Left kidney (tissue), 1 donor: ENCODE measurements at regions not wholly inside any gene's neighbourhood (a gene's known extent, or its start where the extent isn't known, plus 50 kb on each side); places are given as distances from the start of the nearest gene placed in this dataset.

Source experiments
- DNase-seq: peaks from one replicate; pipeline ENCODE4 v3.0.0-alpha.2; 2013

DNA sequence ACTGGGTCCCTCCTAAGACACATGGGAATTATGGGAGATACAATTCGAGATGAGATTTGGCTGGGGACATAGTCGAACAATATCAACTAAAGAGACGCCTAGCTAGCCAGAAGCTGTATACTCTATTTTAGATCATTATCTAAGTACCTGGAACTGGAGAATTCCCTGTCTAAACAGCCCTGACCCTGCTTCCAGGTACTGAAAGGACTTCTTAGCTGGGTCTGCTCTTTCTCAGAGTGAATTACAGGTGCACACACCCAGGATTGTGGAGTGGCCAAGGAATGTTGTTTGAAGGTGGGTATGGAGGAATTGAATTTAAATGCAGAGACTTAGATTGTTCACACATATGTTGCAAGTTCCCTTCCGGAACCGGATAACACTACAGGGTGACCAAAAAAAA is 733.0 kb downstream of the RPS29 start:
- no peak for DNase-seq

DNA sequence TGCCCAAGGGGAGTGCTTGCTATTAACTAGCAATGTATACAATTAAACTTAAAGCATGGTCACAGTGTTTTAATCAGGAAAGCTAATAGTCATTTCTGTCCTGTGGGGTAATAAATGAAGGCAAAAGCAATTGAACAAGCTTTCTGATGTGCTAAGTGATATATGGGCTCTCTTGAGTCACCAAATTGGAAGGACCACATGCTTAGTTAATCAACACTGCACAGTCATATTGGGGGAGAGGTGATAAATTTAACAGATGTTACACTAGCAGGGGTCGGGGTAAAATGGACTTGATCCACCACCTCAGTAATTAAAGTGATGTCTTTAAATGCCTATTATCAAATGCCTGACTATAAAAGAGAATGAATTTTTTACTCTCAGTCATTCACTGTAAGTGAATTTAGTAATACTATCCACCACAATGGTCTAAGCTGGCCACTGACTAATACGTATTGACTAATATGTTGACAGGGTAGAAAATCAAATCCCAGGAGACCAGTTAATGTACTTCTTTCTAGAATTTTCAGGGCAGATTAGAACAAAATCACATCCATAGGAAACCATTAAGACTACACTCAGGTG is 736.3 kb downstream of the RPS29 start:
- no peak for DNase-seq

DNA sequence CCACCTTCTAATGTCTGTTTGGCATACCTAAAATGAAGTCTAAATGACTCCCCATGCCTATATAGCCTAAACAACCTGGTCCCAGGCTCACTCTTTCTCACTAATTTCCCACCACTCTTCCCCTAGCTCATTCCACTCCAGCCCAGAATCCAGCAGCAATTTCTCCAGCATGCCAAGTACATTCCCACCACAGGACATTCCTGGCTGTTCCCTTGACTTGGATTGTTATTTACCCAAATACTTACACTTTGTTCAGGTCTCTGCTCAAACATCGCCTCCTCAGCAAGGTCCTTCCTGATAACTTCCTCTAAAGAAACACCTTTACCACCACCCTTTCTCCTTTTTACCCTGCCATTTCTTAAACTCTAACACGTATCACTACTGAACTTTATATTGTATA is 743.4 kb downstream of the RPS29 start:
- DNase-seq, result no peak

DNA sequence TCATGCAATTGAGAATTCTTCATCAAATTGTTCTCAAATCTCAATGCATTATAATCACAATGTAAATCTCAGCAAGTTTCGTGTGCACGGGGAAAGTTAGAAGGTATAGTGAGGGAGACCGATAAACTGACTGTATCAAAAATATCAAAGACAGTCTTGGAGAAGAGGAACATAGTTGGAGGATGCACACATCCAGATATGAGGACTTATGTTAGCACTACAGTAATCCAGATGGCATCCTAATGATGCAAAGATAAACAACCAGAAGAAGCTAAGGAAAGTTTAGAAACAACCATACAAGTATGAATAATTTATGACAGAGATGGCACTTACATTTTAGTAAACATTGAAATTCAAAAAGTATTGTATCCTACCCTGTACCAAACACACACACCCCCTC is 760.1 kb downstream of the RPS29 start:
- no peak for DNase-seq

DNA sequence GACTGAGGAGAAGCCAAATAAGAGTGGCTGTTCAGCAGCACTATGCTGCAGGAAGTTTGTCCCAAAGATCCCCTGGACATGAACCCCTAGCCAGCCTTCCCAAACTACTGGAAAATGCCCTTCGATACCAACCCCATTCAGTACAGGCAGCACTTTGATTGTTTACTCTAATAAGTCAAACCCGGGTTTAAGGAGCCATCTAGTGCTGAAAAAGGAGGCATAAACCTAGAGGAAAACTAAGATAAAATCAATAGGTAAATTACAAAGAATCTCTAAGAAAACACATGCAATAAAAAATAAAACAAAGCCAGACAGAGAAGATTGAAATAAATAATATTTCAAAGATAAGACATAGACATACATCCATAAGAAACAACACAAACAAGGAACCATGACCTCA is 771.6 kb downstream of the RPS29 start:
- no peak for DNase-seq

DNA sequence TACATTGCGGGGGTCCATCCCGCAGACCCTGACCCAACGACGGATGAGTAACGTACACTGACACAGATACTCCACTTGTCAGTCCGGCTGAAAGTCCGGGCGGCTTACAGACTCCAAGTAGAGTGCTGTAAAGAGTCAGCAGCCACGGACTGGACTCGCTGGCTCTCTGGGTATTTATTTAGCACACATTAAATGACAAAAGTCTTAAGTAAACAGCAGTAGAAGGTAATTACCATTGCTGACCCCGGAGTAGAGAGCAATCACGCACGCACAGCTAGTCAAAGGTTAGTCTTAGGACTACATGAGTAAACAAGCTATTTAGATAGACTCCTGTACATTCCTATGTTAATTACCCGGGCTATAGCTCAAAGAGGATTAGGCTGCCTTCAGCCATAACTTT is 780.9 kb downstream of the RPS29 start:
- no peak for DNase-seq

DNA sequence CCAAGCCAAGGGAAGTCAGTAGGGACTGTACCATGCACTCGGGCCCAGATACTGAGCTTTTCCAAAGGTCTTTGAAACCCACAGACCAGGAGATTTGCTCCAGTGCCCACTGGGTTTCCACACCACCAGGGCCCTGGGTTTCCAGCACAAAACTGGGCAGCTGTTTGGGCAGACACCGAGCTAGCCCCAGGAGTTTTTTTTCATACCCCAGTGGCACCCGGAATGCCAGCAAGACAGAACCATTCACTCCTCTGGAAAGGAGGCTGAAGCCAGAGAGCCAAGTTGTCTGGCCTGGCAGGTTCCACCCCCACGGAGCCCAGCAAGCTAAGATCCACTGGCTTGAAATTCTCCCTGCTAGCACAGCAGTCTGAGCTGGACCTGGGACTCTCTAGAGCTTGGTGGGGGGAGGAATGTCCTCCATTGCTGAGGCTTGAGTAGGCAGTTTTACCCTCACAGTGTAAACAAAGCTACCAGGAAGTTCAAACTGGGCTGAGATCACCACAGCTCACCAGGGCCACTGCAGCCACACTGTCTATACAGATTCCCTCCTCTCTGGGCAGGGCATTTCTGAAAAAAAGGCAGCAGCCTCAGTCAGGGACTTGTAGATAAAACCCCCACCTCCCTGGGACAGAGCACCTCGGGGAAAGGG is 793.7 kb downstream of the RPS29 start:
- DNase-seq, result no peak

DNA sequence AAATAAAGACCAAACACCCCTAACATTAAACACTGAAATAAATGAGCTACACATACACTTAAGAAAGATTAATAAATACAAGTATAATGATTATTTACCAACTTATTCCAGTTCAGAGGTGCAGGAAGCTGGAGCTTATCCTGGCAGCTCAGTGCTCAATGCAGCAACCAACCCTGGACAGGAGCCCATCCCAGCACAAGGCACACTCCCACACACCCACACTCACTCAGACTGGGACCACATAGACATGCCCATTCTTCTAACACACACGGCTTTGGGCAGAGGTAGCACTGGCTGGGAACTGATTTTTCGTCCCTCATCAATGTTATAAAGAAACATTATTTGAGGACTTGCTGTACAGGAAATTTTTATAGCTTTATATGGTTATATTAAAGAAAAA is 797.4 kb downstream of the RPS29 start:
- no peak for DNase-seq

DNA sequence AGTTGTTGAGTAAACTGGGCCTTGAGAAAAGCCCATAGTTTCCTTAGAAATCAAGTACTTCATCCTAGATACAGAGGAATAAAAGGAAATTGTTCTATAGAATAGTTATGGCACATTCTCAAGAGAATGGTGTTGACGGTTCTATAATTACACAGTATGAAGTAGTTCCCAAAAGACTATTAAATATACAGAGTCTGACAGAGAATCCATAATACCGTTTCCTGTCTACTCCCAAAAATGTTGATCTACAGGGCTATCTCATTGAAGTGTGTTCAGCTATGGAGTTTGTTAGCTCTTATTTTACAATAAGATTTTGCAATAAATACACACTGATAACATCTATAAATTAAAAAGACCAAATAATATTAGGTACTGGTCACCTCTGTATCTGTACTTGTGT is 799.7 kb downstream of the RPS29 start:
- no peak for DNase-seq

DNA sequence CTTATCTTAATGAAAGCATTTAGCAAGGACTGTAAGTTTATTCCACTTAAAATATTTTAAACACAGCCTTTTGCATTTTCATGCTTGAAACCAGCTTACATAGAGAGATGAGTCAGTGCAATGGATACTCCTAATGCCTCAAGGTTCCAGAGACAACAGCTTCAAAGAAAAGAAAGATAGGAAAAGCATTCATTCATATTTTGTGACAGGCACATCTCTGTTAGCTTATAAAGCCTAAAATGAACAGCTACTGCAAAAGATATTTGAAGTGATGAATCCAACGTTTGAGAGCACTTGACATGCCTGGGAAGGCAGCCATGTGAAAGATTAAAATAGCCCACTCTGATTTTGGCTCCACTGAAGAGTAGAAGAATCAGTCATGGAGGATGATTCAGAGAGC is 814.5 kb downstream of the RPS29 start:
- DNase-seq, result no peak

DNA sequence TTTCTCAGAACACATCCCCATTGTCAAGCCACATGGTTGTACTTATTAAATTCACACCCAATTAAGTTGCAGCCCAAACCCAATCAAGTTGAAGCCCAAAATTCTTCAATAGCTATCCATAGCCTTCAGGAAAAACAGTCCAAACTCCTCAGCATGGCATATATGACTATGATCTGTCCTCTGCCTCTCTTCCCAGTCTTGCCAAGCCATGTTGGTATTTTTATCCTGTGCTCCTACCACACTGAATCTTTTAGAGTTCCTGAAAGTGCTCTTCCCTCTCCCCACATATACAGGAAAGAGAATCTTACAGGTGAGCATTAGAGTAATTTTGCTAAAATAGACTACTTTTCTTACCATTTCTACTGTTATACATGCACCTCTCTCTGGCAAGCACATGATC is 834.9 kb downstream of the RPS29 start:
- no peak for DNase-seq

DNA sequence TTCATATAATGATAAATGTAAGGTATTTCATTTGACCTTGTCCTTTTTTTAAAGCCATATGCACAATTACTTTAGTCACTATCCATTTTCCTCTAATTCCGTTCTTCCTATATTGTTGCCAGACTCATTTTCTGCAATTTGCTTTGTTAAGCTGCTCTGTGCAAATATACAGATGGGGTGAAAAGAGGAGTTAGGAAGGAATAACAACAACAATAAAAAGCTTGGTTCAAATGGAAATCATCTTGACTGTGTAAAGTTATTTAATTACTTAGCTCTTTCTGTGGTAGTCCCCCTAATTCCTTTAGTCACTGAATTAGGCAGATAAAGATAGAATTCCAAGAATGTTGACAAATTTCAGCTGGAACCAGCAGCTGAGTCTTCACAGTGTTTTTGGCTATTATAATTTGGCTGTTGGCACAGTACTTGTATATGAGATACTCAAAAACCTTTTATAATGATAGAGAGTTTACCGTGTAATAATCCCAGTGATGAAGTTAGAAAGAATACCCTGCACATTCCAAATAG is 838.0 kb downstream of the RPS29 start:
- no peak for DNase-seq

DNA sequence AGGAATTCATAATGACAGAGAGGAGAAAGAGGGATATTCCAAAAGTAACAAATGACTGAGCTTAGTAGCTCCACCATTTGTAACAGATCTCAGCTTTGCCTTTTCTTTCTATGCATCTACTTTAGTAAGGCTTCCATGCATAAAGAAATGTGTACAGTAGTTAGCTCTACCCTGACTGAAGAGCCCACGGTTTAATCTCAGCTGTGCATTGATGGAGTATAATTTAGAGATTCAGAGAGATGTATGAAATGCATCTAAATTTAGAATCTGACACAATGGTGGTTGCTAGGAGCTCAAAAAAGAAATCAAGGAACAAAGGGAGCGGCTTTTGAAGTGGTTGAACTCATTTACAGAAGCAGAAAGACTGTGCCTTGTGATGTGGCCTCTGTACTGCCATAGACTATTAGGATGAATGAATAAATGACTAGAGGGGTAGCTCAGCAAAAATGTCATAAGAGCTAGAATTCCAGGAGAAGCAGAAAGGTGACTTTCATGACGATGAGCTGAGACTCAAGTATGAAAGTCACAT is 838.6 kb downstream of the RPS29 start:
- DNase-seq, result no peak

DNA sequence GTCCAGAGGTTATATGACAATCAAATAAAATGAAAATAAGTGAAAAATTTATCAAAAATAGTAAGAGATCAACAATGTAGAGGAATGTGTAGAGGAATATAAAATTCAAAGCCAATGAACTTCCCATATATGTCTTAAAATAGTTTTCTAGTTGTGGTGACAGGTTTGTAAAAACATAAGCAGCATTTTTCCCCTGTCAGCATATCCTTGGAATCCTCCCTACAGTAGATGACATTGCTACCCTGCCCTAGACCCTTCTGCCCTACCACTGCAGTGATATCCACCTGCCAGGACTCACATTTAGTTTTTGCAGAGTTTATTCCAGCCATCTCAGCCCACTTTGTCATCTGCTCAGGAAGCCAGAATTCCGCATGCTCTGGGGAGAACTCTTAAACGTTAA is 842.0 kb downstream of the RPS29 start:
- DNase-seq, result no peak

DNA sequence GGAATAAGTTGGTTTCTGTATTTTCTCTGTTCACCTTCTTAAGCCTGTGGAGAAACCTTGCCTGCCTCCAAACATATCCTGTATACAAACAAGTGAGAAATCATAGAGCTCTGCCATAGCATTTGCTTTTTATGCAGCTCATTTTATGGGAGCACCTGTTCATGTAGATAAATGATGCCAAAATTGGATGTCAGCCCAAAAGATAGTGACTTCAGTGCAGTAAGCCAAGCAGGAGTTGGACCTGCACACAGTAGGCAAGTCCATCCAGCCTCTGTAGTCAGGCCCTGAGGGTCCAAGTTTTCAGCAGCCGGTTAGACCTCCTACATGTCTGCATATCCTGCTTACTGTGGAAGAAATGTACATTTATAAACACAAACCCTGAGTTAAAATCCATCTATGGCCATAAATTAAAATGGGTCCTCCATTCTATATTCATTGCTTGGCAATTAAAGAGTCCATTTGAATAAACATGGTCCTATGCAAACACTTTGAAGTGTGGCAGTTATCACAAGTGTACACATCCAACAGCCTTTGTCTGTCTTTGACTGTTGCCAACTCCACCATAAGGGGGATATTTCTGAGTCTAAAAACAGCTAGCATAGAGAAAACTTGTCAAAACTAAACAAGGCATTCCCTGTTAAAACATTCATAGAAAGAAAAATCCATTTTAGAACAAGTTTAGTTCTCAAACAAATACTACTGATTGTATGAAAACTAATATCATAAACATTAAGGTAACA is 847.8 kb downstream of the RPS29 start:
- DNase-seq, result no peak

DNA sequence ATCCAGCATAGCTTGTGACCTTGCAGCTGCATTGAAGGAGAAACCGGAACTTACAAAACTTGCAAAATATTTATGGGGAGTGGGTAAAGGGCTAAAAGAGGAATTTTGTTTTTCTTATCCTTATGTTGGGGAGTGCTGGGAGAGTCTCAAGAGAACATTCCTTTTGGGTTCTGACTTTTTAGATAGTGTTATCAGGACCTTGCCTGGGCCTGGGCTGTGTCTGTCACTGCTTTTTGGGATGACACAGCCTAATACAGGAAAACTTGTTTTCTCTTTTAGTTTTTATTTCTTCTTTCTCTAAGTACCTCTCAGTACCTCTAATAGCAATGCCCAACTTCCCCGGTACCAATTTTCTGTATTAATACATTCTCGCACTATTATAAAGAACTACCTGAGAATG is 850.6 kb downstream of the RPS29 start:
- no peak for DNase-seq

DNA sequence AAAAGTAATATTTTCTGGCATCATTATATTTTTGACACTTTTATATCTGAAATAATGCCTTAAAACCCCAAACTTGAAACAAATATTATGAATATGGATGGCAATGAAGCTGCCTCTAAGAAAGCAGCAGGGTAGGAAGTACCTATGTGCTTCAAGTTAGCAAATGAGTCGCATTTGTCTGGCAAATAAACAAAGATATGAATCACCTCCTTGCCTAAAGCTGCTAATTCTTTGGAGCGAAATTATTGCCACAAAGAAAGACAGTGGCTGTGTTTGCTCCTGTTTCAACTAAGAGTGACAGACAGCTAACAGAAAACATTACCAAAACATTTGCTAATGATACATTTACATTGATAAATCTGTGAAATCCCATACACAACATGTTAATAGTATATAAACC is 854.9 kb downstream of the RPS29 start:
- no peak for DNase-seq

DNA sequence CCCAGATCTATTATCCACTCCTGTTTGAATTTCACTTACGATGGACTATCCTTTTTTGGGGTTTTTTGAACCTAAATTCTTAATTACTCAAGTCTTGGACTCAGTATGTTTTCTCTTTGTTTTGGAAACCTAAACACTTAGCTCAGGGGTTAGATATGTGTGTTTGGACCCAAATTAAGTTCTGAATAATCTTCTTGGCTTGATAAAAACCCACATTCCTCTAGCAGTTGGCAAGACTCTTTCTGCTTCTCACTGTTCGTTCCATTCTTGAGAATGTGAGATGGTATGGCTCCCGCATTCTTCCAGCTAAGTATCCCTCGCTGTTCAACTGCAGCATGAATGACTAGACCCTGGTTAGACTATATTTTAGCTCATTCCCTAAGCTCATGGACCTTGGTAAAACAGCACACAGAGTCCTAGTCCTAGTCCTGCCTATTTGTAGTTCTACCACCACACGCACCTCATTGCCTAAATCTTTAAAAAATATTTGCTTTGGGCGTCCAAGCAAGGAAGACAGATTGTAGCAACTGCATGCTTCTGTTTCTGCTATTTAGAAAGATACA is 860.0 kb downstream of the RPS29 start:
- DNase-seq, result no peak

DNA sequence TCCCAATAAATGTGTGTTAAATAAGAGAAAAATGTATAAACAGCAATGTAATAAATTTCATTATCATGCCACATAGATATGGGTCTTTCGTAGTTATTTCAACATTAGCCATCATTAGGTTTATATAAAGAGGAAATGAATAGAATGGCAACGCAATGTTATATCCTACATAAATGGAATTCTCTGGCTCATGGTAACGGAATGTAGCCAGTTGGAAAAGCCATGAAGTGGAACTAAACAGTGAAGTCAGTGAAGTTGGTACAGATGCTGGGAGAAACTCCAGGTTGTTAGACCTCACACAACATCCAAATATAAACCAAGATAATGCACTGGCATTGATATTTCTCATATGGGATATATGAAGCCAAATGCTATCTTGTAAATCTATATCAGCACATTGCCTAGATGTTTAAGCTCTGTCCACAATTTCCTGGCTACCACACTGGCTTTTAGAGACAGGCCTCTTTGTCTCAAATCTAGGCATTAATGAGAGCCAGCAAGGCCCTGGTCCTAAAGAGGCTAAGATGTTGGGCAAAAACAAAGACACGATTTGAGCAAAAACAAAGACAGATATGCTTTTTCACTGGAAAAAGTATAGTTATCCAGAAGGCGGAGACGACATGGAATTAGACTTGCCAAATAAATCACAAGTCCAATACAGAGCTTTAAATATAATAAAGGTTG is 861.0 kb downstream of the RPS29 start:
- DNase-seq, result no peak

DNA sequence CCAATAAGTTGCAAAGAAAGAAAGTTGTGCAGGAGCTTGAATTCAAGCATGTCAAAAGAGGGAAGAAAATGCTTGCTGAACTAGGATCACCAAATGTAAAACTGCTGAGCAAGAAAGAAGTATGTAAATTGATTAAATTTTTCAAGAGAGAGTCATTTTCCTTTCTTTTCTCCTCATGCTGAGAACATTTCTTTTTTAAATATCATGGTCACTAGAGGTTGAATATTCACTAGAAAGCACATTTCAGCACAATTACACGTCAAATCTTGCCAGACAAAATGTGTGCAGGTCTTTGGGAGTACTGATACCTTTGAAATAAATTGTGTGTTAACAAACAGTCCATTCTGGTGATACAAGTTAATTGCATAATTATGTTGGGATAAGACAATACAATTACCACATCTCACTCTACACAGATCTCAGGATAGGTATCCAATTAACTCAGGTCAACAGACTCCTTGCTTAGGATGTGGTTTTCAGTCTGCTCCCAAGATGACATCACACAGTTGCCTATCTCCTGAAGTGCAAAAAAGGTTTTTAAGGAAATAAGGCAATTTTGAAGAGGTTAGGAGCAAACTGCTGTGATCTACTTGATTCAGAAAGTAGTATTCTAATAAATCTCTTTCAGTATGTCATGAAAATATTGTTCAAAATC is 862.2 kb downstream of the RPS29 start:
- no peak for DNase-seq

DNA sequence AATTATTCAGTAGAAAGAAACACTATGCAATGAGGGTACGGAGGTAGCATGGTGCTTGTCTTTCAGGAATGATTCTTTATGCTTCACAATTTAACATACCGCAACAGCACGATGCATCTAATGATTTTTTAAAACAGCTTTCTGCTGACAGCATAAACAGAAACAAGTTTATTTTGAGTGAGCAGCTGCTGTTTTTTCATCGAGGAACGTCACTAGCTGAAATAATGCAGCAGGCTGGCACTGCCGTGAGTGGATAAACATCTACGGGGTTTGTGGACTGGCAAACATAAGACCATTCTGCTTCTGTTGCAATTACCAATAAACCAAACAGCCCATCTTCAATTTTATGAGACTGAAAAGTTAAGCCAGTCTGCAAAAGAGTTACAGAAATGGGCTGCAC is 871.8 kb downstream of the RPS29 start:
- no peak for DNase-seq

DNA sequence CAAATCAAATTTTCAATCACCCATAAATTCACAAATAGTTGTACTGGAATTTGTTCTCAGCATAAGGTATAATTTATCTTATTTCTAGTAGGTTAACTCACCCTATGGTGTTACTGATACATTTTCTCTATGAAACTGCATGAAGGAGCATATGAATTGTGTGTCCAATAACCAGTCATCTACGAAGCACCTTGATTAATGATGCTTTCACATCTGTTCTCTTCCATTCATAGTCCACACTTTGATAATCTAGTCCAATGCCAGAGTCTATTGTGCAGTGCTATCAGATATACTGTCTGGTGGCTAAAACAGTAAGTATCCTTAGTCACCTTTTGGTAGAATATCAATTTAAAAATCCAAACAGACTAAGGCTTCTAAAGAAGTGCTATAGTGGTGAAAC is 876.0 kb downstream of the RPS29 start:
- DNase-seq, result no peak
